ENCODE measurements at regions not wholly inside any gene's neighbourhood (a gene's known extent, or its start where the extent isn't known, plus 50 kb on each side); places are given as distances from the start of the nearest gene placed in this dataset.

GRCh38 chr1:57659804-57660203, 235.9 kb upstream of the DAB1 start:
- no peak for TF ChIP-seq POLR2AphosphoS2 (IDR thresholded peaks at IDR 0.05; ENCODE audit: low read length)
- no peak for TF ChIP-seq NR1H2 (CRISPR knock-in tag; IDR thresholded peaks at IDR 0.05)
- TF ChIP-seq GABPB1 (CRISPR knock-in tag; IDR thresholded peaks at IDR 0.05): no peak
- no peak for TF ChIP-seq NFYB (IDR thresholded peaks at IDR 0.05; ENCODE audit: extremely low read depth, insufficient read length)
- no peak for TF ChIP-seq CTCF (IDR thresholded peaks at IDR 0.05 in 2 of 3, conservative IDR thresholded peaks at IDR 0.05 in 1 of 3; ENCODE audit: insufficient read depth in 2 of 3, low read depth in 1 of 3, low read length in 3 of 3)
- TF ChIP-seq MAX (CRISPR knock-in tag; IDR thresholded peaks at IDR 0.05): no peak
- no peak for TF ChIP-seq POLR2H (tag; IDR thresholded peaks at IDR 0.05; ENCODE audit: low read depth)

All from K562 (cell line).